Vagina (tissue), 2 donors: ENCODE measurements at regions not wholly inside any gene's neighbourhood (a gene's known extent, or its start where the extent isn't known, plus 50 kb on each side); places are given as distances from the start of the nearest gene placed in this dataset.
A peak's percentile ranks its signal among the peaks of the same experiment; 100 is the strongest.

Source experiments
- DNase-seq, 2 donors: peaks; one replicate each; pipeline ENCODE4 v3.0.0-alpha.2; 2017; ENCODE audit errors: extremely low spot score in 2 of 2
- H3K27ac ChIP-seq: fragments of 200-600 bp; sonication (generic); one replicate; pipeline ENCODE4 v1.5.1; 2019
- H3K27me3 ChIP-seq: fragments of 200-600 bp; sonication (generic); one replicate; pipeline ENCODE4 v1.5.1; 2019
- H3K36me3 ChIP-seq, 2 donors: fragments of 200-600 bp; sonication (generic); one replicate each; pipeline ENCODE4 v1.5.1; 2017 to 2019
- H3K4me1 ChIP-seq: fragments of 200-600 bp; sonication (generic); one replicate; pipeline ENCODE4 v1.5.1; 2019
- H3K4me3 ChIP-seq, 2 donors: fragments of 200-600 bp; sonication (generic); 1 replicate in 1 of 2; 2 replicates in 1 of 2; pipeline ENCODE4 v1.5.1; 2016 to 2019
- H3K9me3 ChIP-seq: fragments of 200-600 bp; sonication (generic); one replicate; pipeline ENCODE4 v1.5.1; 2019
- CTCF ChIP-seq, 3 experiments: fragments of 450-650 bp in 2 of 3; fragments of 200-600 bp in 1 of 3; sonication (generic) in 1 of 3; IDR thresholded peaks; one replicate each; pipeline ENCODE4 v1.5.1; 2017 to 2019; ENCODE audit warnings: antibody characterized with exemption in 3 of 3, mild to moderate bottlenecking in 2 of 3, moderate library complexity in 2 of 3
- POLR2A ChIP-seq, 2 donors: fragments of 450-650 bp; IDR thresholded peaks; one replicate each; pipeline ENCODE4 v1.6.1; 2017; ENCODE audit warnings: antibody characterized with exemption in 2 of 2, mild to moderate bottlenecking in 2 of 2, moderate library complexity in 2 of 2
- POLR2AphosphoS5 ChIP-seq, 2 donors: sonication (generic); formaldehyde crosslinking; IDR thresholded peaks; one replicate each; pipeline ENCODE4 v1.9.0; 2017; ENCODE audit warnings: antibody characterized with exemption in 2 of 2, mild to moderate bottlenecking in 2 of 2, low read depth in 1 of 2; ENCODE audit not compliant: insufficient read depth in 1 of 2
- intact Hi-C: fragments of 100-400 bp; cut with DNase I; formaldehyde crosslinking; loops from one replicate; pipeline ENCODE4 v1.15.1; 2023

DNA sequence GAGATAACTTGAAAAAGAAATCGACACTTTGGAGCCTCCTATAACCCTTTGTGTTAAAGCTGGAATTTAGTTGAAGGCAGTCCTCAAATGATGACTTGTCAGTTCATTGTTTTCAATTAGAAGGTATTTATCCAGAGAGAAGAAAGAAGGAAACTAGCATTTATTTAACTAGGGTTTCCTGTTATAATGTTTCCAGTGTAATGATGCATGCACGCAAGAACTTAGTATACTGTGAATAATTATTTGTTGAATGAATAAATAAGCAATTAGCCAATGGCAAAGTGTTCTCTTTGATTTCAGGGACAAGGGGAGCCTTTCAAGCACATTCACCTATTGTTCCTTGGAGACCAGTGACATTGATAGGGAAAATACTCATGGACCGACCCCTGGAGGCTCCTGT lies 307.4 kb downstream of the KLF5 start:
- peaks cover 27% of the 10 kb centered on the region for H3K4me1 ChIP-seq
- H3K4me3 ChIP-seq: no peak overlapping the region
- H3K27me3 ChIP-seq: no peaks in the 10 kb centered on the region
- H3K9me3 ChIP-seq: no peaks in the 10 kb centered on the region
- intact Hi-C loops: no loop called here
- no peak for TF ChIP-seq CTCF (IDR thresholded peaks at IDR 0.05)
- no peak for TF ChIP-seq POLR2AphosphoS5 (IDR thresholded peaks at IDR 0.05; ENCODE audit: insufficient read depth in 1 of 2, low read depth in 1 of 2)
- no peak for TF ChIP-seq POLR2A (IDR thresholded peaks at IDR 0.05)
- no peak overlapping the region for H3K27ac ChIP-seq
- no peak for DNase-seq
- no peaks in the 10 kb centered on the region for H3K36me3 ChIP-seq

- H3K4me3 ChIP-seq: no peak overlapping the region
- H3K36me3 ChIP-seq: no peaks in the 10 kb centered on the region
- H3K27me3 ChIP-seq: no peaks in the 10 kb centered on the region
- H3K4me1 ChIP-seq: peaks cover 27% of the 10 kb centered on the region
- no peaks in the 10 kb centered on the region for H3K9me3 ChIP-seq
- intact Hi-C loops: no loop called here
- no peak overlapping the region for H3K27ac ChIP-seq
- TF ChIP-seq POLR2AphosphoS5 (IDR thresholded peaks at IDR 0.05; ENCODE audit: insufficient read depth in 1 of 2, low read depth in 1 of 2) (peak in 1 of 2 donors; percentile 21), POLR2A (IDR thresholded peaks at IDR 0.05) (no peak)
- no peak for DNase-seq
These were observed 306.9 kb downstream of the KLF5 start for GRCh38 chr13:73365681-73366080.

GRCh38 chr13:73365252-73365651 lies 306.4 kb downstream of the KLF5 start:
- no peak overlapping the region for H3K27ac ChIP-seq
- H3K36me3 ChIP-seq: no peaks in the 10 kb centered on the region
- TF ChIP-seq POLR2A (IDR thresholded peaks at IDR 0.05) (no peak), CTCF (IDR thresholded peaks at IDR 0.05) (no peak), POLR2AphosphoS5 (IDR thresholded peaks at IDR 0.05; ENCODE audit: insufficient read depth in 1 of 2, low read depth in 1 of 2) (no peak)
- H3K9me3 ChIP-seq: no peaks in the 10 kb centered on the region
- H3K27me3 ChIP-seq: no peaks in the 10 kb centered on the region
- DNase-seq: no peak
- intact Hi-C loops: no loop called here
- peaks cover 27% of the 10 kb centered on the region for H3K4me1 ChIP-seq
- H3K4me3 ChIP-seq: no peak overlapping the region

DNA sequence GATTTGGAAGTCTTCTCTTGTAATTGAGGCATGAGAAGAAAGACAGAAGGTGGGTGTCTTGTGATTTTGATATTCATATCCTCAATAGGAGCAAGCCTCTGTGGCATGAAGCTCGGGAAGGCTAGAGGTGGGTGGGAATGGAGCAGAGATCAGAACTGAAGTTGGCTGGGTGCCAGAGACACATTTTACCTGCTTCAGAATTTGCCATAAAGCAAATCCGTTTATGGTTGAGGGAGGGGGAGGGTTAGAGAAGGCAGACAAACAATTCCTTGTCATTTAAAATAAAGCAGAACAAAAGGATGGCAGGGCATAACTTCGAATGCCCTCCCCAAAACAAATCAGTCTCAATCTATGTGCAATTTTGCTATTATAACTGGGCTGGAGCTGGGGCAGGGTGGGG lies 305.9 kb downstream of the KLF5 start:
- peaks cover 27% of the 10 kb centered on the region for H3K4me1 ChIP-seq
- H3K4me3 ChIP-seq: no peak overlapping the region
- no peaks in the 10 kb centered on the region for H3K9me3 ChIP-seq
- no peak for DNase-seq
- no peak overlapping the region for H3K27ac ChIP-seq
- no peaks in the 10 kb centered on the region for H3K27me3 ChIP-seq
- TF ChIP-seq CTCF (IDR thresholded peaks at IDR 0.05): no peak
- TF ChIP-seq POLR2AphosphoS5 (IDR thresholded peaks at IDR 0.05; ENCODE audit: insufficient read depth in 1 of 2, low read depth in 1 of 2): no peak
- intact Hi-C loops: no loop called here
- H3K36me3 ChIP-seq: no peaks in the 10 kb centered on the region

- intact Hi-C loops: no loop called here
These were observed 299.8 kb downstream of the KLF5 start for GRCh38 chr13:73358606-73359095.

More at GRCh38 chr13:73358606-73359095, 299.8 kb downstream of the KLF5 start:
- no peak overlapping the region for H3K4me3 ChIP-seq
- no peak for TF ChIP-seq CTCF (IDR thresholded peaks at IDR 0.05)
- TF ChIP-seq POLR2AphosphoS5 (IDR thresholded peaks at IDR 0.05; ENCODE audit: insufficient read depth in 1 of 2, low read depth in 1 of 2): no peak
- TF ChIP-seq POLR2A (IDR thresholded peaks at IDR 0.05): no peak
- H3K4me1 ChIP-seq: no peaks in the 10 kb centered on the region
- no peaks in the 10 kb centered on the region for H3K27me3 ChIP-seq
- no peak overlapping the region for H3K27ac ChIP-seq
- H3K36me3 ChIP-seq: no peaks in the 10 kb centered on the region
- H3K9me3 ChIP-seq: no peaks in the 10 kb centered on the region
- DNase-seq: no peak
